Neuronal stem cell (in vitro differentiated cells): ENCODE measurements at regions not wholly inside any gene's neighbourhood (a gene's known extent, or its start where the extent isn't known, plus 50 kb on each side); places are given as distances from the start of the nearest gene placed in this dataset.

Experiments used
- DNase-seq: peaks from one replicate; pipeline ENCODE4 v3.0.0-alpha.2; 2013; ENCODE audit warnings: low spot score
- H2AFZ ChIP-seq: one replicate; pipeline ENCODE4 v1.6.1; 2013; ENCODE audit warnings: mild to moderate bottlenecking, low read length, inconsistent platforms
- H2AK5ac ChIP-seq: 2 replicates; pipeline ENCODE4 v1.6.1; 2013; ENCODE audit warnings: low read depth, mild to moderate bottlenecking, inconsistent platforms, low read length, moderate library complexity, mixed read lengths
- H2BK120ac ChIP-seq: 2 replicates; pipeline ENCODE4 v1.6.1; 2013; ENCODE audit warnings: low read depth, mild to moderate bottlenecking, inconsistent platforms, low read length, moderate library complexity, mixed read lengths
- H2BK12ac ChIP-seq: one replicate; pipeline ENCODE4 v1.6.1; 2013; ENCODE audit warnings: low read length, inconsistent platforms
- H2BK15ac ChIP-seq: 2 replicates; pipeline ENCODE4 v1.6.1; 2013; ENCODE audit warnings: mild to moderate bottlenecking, low read length, inconsistent platforms, mixed read lengths
- H2BK5ac ChIP-seq: one replicate; pipeline ENCODE4 v1.6.1; 2013; ENCODE audit warnings: inconsistent platforms, mild to moderate bottlenecking, low read length, moderate library complexity
- H3K14ac ChIP-seq: one replicate; pipeline ENCODE4 v1.6.1; 2013; ENCODE audit warnings: low read length, inconsistent platforms
- H3K18ac ChIP-seq: 2 replicates; pipeline ENCODE4 v1.6.1; 2013; ENCODE audit warnings: low read length, inconsistent platforms
- H3K23ac ChIP-seq: 2 replicates; pipeline ENCODE4 v1.6.1; 2013; ENCODE audit warnings: low read depth, mild to moderate bottlenecking, mixed read lengths, low read length, inconsistent platforms; ENCODE audit not compliant: poor library complexity
- H3K27ac ChIP-seq: replicated peaks from 3 replicates; pipeline ENCODE4 v1.5.1; 2013; ENCODE audit warnings: low read length, inconsistent platforms
- H3K27me3 ChIP-seq, 3 experiments: 2 replicates each; pipeline ENCODE4 v1.6.1; 2013; ENCODE audit warnings: low read length in 3 of 3, mild to moderate bottlenecking in 2 of 3, inconsistent platforms in 1 of 3, low read depth in 1 of 3, mixed read lengths in 1 of 3, moderate library complexity in 1 of 3; ENCODE audit not compliant: control insufficient read depth in 3 of 3, insufficient read depth in 3 of 3
- H3K36me3 ChIP-seq, 2 donors: replicated peaks in 1 of 2; 2 replicates each; pipeline ENCODE4 v1.6.1; 2013; ENCODE audit warnings: low read length in 2 of 2; ENCODE audit not compliant: control insufficient read depth in 2 of 2, insufficient read depth in 2 of 2
- H3K4ac ChIP-seq: 2 replicates; pipeline ENCODE4 v1.6.1; 2013; ENCODE audit warnings: inconsistent platforms, mild to moderate bottlenecking, low read length, moderate library complexity
- H3K4me1 ChIP-seq, 2 donors: 1 replicate in 1 of 2; 2 replicates in 1 of 2; pipeline ENCODE4 v1.6.1; 2013; ENCODE audit warnings: low read length in 2 of 2, low read depth in 1 of 2; ENCODE audit not compliant: control insufficient read depth in 2 of 2, insufficient read depth in 1 of 2
- H3K4me2 ChIP-seq: one replicate; pipeline ENCODE4 v1.6.1; 2013; ENCODE audit warnings: mild to moderate bottlenecking, low read length, inconsistent platforms; ENCODE audit not compliant: insufficient read depth, poor library complexity, severe bottlenecking
- H3K4me3 ChIP-seq, 2 donors: 2 replicates each; pipeline ENCODE4 v1.5.1; 2013; ENCODE audit warnings: low read length in 2 of 2, mild to moderate bottlenecking in 2 of 2, inconsistent platforms in 1 of 2, moderate library complexity in 1 of 2
- H3K79me1 ChIP-seq: one replicate; pipeline ENCODE4 v1.6.1; 2013; ENCODE audit warnings: low read depth, mild to moderate bottlenecking, inconsistent platforms, low read length, moderate library complexity
- H3K9ac ChIP-seq: one replicate; pipeline ENCODE4 v1.6.1; 2013; ENCODE audit warnings: mild to moderate bottlenecking, low read depth, low read length, inconsistent platforms; ENCODE audit not compliant: poor library complexity
- H3K9me3 ChIP-seq, 2 donors: replicated peaks in 1 of 2; 2 replicates each; pipeline versions ENCODE3 to v1.6.1; 2013; ENCODE audit warnings: low read length in 2 of 2, mild to moderate bottlenecking in 2 of 2, inconsistent platforms in 1 of 2, low read depth in 1 of 2, mixed read lengths in 1 of 2, moderate library complexity in 1 of 2; ENCODE audit not compliant: control insufficient read depth in 2 of 2, insufficient read depth in 1 of 2
- H4K8ac ChIP-seq: one replicate; pipeline ENCODE4 v1.6.1; 2013; ENCODE audit warnings: low read depth, mild to moderate bottlenecking, inconsistent platforms, low read length, moderate library complexity
- H4K91ac ChIP-seq: one replicate; pipeline ENCODE4 v1.6.1; 2013; ENCODE audit warnings: low read length, low read depth, mild to moderate bottlenecking, inconsistent platforms; ENCODE audit not compliant: poor library complexity
- WGBS, 2 donors: extraction: QIAGEN DNeasy Blood & Tissue Kit; methylation state at CpG; one replicate each; pipeline ENCODE4 v1.1.7; 2013; ENCODE audit warnings: missing lambda C conversion rate in 2 of 2, mixed read lengths in 1 of 2; ENCODE audit not compliant: insufficient read length in 2 of 2, insufficient replicate concordance in 1 of 2; ENCODE audit errors: extremely low coverage in 2 of 2; 5-methylcytosine and 5-hydroxymethylcytosine counted together

- no peak overlapping the region for H3K23ac ChIP-seq
- H3K9me3 ChIP-seq, result peaks cover 0 to 3% of the 10 kb centered on the region in 2 donors
- H3K14ac ChIP-seq, result no peak overlapping the region
- no peaks in the 10 kb centered on the region for H3K36me3 ChIP-seq
- H3K18ac ChIP-seq, result no peak overlapping the region
- H3K4me2 ChIP-seq, result no peak overlapping the region
- no peak overlapping the region for H3K27ac ChIP-seq
- no peak for DNase-seq
- no peak overlapping the region for H2AK5ac ChIP-seq
- no peak overlapping the region for H2BK5ac ChIP-seq
- H3K4me1 ChIP-seq, result peaks cover 0 to 1% of the 10 kb centered on the region in 2 donors
- no peaks in the 10 kb centered on the region for H3K79me1 ChIP-seq
- peaks cover 0 to 3% (median 0%) of the 10 kb centered on the region in 3 experiments for H3K27me3 ChIP-seq
- no peak overlapping the region for H3K4ac ChIP-seq
- H3K4me3 ChIP-seq, result no peak overlapping the region
- no peak overlapping the region for H2BK15ac ChIP-seq
- H2BK12ac ChIP-seq, result no peak overlapping the region
- no CpG with 5 or more reads among the region's 2 CpGs for WGBS, 2 donors
- no peak overlapping the region for H2AFZ ChIP-seq
- no peak overlapping the region for H2BK120ac ChIP-seq
- H4K8ac ChIP-seq, result no peak overlapping the region
- no peak overlapping the region for H4K91ac ChIP-seq
- no peak overlapping the region for H3K9ac ChIP-seq
Measured at GRCh38 chr18:47758000-47758399, 172.5 kb downstream of the SMAD2 start.

GRCh38 chr18:47756364-47757016 lies 174.0 kb downstream of the SMAD2 start:
- Histone ChIP-seq H3K4ac (no peak overlapping the region), H3K23ac (no peak overlapping the region), H3K27ac (no peak overlapping the region), H3K4me1 (peaks cover 0 to 1% of the 10 kb centered on the region in 2 donors), H3K4me3 (no peak overlapping the region), H3K14ac (no peak overlapping the region), H2BK12ac (no peak overlapping the region), H2BK15ac (no peak overlapping the region), H3K18ac (no peak overlapping the region), H4K91ac (no peak overlapping the region), H3K4me2 (no peak overlapping the region), H2BK120ac (no peak overlapping the region), H3K9ac (no peak overlapping the region), H3K9me3 (peaks cover 0 to 3% of the 10 kb centered on the region in 2 donors), H2BK5ac (no peak overlapping the region), H3K79me1 (no peaks in the 10 kb centered on the region), H3K27me3 (peaks cover 0 to 3% (median 0%) of the 10 kb centered on the region in 3 experiments), H3K36me3 (no peaks in the 10 kb centered on the region), H2AK5ac (no peak overlapping the region), H4K8ac (no peak overlapping the region), H2AFZ (no peak overlapping the region)
- peak; percentile 63 for DNase-seq
- WGBS, 2 donors, result no CpG with 5 or more reads among the region's 9 CpGs

- Histone ChIP-seq H3K27me3 (peaks cover 0 to 8% (median 0%) of the 10 kb centered on the region in 3 experiments), H3K9me3 (no peaks in the 10 kb centered on the region), H2AK5ac (no peak overlapping the region), H3K9ac (no peak overlapping the region), H3K14ac (no peak overlapping the region), H2BK120ac (no peak overlapping the region), H3K36me3 (no peaks in the 10 kb centered on the region), H3K27ac (no peak overlapping the region), H4K91ac (no peak overlapping the region), H3K4ac (no peak overlapping the region), H2BK12ac (no peak overlapping the region), H3K4me2 (no peak overlapping the region), H3K4me1 (peaks cover 0 to 1% of the 10 kb centered on the region in 2 donors), H3K79me1 (no peaks in the 10 kb centered on the region), H4K8ac (no peak overlapping the region), H2BK5ac (no peak overlapping the region), H2BK15ac (no peak overlapping the region), H2AFZ (no peak overlapping the region), H3K4me3 (no peak overlapping the region), H3K23ac (no peak overlapping the region), H3K18ac (peak overlapping the region; percentile 9)
- no peak for DNase-seq
- no CpG with 5 or more reads among the region's 4 CpGs for WGBS, 2 donors
Measured at GRCh38 chr18:47755102-47755456, 175.4 kb downstream of the SMAD2 start.

GRCh38 chr18:47754311-47755101 lies 176.0 kb downstream of the SMAD2 start:
- no peak overlapping the region for H2BK15ac ChIP-seq
- peaks cover 0 to 8% (median 0%) of the 10 kb centered on the region in 3 experiments for H3K27me3 ChIP-seq
- H3K4me3 ChIP-seq, result no peak overlapping the region
- H2BK5ac ChIP-seq, result no peak overlapping the region
- no CpG with 5 or more reads among the region's 29 CpGs for WGBS, 2 donors
- H2BK120ac ChIP-seq, result no peak overlapping the region
- H3K4me1 ChIP-seq, result peaks cover 0 to 1% of the 10 kb centered on the region in 2 donors
- H3K79me1 ChIP-seq, result no peaks in the 10 kb centered on the region
- H3K23ac ChIP-seq, result no peak overlapping the region
- no peak overlapping the region for H3K4ac ChIP-seq
- H3K9ac ChIP-seq, result no peak overlapping the region
- H3K27ac ChIP-seq, result no peak overlapping the region
- H2AK5ac ChIP-seq, result no peak overlapping the region
- no peak overlapping the region for H4K91ac ChIP-seq
- no peaks in the 10 kb centered on the region for H3K9me3 ChIP-seq
- no peak overlapping the region for H2BK12ac ChIP-seq
- H3K18ac ChIP-seq, result peak overlapping the region; percentile 89
- no peak overlapping the region for H3K14ac ChIP-seq
- no peak overlapping the region for H3K4me2 ChIP-seq
- H3K36me3 ChIP-seq, result no peaks in the 10 kb centered on the region
- peak overlapping the region; percentile 35 for H2AFZ ChIP-seq
- peak; percentile 68 for DNase-seq
- peak overlapping the region; percentile 32 for H4K8ac ChIP-seq
